Tibial nerve (tissue), 3 donors: ENCODE measurements at regions not wholly inside any gene's neighbourhood (a gene's known extent, or its start where the extent isn't known, plus 50 kb on each side); places are given as distances from the start of the nearest gene placed in this dataset.

Source experiments
- POLR2A ChIP-seq, 2 donors: fragments of 450-650 bp; IDR thresholded peaks; one replicate each; pipeline ENCODE4 v1.6.1; 2017; ENCODE audit warnings: antibody characterized with exemption in 2 of 2, mild to moderate bottlenecking in 2 of 2, moderate library complexity in 2 of 2
- TF ChIP-seq, protein P1 (sequence below), 5 experiments: fragments of 200-600 bp in 3 of 5; fragments of 450-650 bp in 2 of 5; sonication (generic) in 3 of 5; IDR thresholded peaks; one replicate each; pipeline ENCODE4 v1.5.1; 2016 to 2019; ENCODE audit warnings: antibody characterized with exemption in 5 of 5, mild to moderate bottlenecking in 3 of 5, moderate library complexity in 2 of 5

DNA sequence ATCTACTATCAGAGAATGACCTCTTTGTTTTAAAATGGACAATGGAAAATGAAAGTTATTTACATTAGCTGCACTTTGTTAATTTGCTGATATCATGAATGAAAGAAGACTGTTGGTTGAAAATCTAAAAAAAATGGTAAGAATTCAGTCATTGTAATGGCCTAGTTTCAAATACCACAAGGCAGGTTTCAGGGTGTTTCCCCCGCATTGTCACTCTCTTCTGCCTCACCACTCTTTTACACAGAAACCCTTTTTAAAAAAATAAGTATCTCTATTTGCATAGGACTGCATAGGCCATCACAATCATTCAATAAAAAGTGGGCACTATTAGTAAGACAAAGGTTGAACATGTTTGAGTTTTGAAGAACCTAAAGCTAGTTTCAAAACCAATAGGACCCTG lies 737.1 kb downstream of the INHBA start:
- TF ChIP-seq, protein P1, sequence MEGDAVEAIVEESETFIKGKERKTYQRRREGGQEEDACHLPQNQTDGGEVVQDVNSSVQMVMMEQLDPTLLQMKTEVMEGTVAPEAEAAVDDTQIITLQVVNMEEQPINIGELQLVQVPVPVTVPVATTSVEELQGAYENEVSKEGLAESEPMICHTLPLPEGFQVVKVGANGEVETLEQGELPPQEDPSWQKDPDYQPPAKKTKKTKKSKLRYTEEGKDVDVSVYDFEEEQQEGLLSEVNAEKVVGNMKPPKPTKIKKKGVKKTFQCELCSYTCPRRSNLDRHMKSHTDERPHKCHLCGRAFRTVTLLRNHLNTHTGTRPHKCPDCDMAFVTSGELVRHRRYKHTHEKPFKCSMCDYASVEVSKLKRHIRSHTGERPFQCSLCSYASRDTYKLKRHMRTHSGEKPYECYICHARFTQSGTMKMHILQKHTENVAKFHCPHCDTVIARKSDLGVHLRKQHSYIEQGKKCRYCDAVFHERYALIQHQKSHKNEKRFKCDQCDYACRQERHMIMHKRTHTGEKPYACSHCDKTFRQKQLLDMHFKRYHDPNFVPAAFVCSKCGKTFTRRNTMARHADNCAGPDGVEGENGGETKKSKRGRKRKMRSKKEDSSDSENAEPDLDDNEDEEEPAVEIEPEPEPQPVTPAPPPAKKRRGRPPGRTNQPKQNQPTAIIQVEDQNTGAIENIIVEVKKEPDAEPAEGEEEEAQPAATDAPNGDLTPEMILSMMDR (IDR thresholded peaks at IDR 0.05), result no peak
- no peak for TF ChIP-seq POLR2A (IDR thresholded peaks at IDR 0.05)
